ENCODE measurements at regions not wholly inside any gene's neighbourhood (a gene's known extent, or its start where the extent isn't known, plus 50 kb on each side); places are given as distances from the start of the nearest gene placed in this dataset.

DNA sequence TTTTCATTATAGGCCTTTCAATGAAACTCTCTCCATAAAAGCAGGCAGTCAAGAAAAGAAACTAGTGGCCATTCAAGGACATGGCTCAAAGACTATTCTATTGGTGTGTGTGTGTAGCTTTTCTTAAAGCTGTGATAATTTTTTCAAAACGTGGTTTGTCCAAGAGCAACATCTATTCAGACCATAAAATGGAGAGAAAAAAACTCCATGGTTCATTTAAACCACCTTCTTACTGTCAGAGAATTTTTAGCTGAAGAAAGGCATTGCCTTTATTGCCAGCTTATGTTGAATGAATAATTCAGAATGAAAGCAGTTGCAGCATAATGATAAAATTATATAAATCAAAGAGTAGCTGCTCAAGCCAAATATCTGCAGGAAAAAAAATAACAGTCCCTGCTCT lies 325.5 kb downstream of the PCDH18 start:
- DNase-seq (ENCODE audit: low read depth) = no peak

DNA sequence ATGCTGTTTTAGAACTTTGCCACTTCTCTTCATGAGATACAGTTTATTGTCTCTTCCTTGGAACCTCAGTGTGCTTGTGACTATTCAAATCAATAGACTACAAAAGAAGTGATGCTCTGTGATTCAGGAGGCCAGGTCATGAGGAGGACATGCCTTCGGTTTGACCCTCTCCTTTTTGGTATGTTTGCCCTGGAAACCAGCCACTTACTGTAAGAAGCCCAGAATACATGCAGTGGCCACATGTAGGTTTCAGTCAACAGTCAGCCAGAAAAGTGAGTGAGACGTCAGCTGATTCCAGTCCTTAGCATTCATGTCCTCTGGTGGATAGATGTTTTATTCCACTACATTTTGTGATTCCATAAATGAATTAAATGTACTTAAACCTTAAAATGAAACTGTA lies 328.7 kb downstream of the PCDH18 start:
- peak; percentile 50 for DNase-seq (ENCODE audit: low read depth)

DNA sequence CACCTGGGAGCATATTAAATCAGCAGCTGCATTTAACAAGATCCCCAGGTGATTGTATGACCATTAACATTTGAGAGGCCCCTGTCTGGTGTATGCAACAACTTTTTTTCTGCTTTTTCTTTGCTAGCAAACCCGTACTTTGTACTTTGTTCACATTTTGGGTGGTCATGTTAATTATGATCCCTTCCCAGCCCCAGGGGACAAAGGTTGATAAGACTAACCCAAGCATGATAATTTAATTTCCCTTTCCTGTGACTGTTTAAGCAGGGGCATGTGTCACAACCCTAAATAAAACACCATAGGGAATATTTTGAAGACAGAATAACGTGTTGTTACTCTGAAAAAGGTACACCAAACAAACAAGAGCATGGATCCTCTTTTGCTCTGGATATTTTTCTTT lies 332.0 kb downstream of the PCDH18 start:
- DNase-seq (ENCODE audit: low read depth) = no peak

DNA sequence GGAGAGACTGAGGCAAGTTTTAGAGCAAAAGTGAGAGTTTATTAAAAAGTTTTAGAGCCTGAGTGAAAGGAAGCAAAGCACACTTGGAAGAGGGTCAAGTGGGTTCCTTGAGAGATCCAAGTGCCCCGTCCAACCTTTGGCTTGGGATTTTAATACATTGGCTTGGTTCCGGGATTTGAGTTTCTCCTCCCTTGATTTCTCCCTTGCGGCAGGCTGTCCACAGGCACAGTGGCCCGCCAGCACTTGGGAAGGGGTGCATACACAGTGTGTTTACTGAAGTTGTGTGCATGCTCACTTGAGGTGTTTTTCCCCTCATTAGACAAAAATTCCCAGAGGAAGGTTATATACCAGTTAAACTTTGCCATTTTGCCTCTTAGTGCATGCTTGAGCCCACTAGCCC lies 333.5 kb downstream of the PCDH18 start:
- DNase-seq (ENCODE audit: low read depth) = no peak

DNA sequence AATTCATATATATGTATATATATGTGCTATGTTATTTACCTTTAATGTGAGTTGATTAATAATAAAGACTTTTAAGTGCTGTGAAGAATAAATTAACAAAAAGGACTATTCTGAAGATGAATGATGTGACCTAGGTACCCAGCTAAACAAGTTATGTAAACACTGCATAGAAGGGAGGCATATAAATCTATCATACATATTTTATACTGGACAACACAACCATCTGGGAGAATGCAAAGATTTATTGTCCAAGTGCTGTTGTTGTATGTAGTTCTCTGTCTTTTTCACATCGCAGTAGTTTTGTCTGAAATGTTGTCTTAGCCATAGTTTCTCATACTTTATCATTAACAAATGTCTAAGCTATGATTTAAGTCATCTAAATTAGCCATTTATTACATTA lies 337.6 kb downstream of the PCDH18 start:
- no peak for DNase-seq (ENCODE audit: low read depth)

DNA sequence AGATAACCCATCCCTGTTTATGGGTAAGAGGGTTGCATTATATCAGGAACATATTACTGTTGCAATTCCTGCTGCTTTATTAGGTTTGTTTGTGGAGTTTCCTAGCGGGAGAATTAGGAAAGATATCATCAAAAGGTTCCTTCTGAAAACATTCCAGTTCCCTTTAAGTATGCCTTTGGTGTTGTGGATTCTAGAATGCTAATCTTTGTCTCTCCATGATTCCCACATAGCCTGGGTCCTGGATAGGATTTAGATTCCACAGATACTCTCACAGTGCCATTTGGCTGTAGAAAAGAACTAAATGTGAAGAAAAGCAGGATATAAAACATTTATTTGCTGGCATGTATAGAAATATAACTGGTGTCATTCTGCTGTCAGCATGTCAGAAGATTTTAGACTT lies 338.7 kb downstream of the PCDH18 start:
- no peak for DNase-seq (ENCODE audit: low read depth)

DNA sequence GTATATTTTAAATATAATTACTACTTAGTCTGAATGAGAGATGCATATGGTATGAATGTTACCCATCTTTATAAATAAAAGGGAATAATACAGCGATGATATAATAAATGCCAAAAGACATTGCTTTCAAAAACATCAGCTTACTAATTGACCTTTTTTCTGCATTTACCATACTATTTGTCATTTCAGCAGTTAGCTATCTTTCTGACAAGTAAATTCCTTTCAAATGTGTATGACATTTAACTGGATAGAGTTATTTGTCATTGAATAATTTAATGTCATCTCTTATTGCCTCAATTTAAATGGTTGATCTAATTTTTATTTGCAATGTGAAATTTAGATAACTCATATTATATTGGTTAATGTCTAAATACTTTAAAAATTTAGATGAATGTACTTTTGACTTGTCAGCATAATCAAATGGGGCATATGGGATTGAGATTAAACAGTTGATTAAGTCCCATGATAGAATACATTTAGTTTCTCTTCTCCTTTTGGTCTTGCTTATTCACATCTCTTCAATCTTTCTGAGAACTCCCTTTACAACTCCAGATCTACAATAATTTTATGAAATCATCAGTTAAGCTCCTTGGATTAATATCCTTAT lies 350.9 kb downstream of the PCDH18 start:
- DNase-seq (ENCODE audit: low read depth) = no peak

DNA sequence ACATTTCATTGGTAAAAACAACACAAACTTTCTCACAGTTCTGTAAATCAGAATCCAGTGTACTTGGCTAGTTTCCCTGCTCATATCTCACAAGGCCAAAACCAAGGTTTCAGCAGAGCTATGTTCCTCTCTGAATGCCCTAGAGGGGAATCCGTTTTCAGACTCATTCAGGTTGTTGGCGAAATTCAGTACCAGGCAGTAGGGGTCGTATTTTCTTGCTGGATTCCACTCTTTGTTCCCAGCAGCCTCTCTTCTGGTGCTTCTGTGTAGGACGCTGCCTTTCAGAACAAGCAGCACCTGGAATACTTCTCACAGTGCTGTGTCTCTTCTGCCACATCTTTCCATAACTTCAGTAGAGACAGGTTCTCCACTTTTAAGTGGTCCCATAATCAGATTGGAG lies 351.9 kb downstream of the PCDH18 start:
- DNase-seq (ENCODE audit: low read depth) = no peak

DNA sequence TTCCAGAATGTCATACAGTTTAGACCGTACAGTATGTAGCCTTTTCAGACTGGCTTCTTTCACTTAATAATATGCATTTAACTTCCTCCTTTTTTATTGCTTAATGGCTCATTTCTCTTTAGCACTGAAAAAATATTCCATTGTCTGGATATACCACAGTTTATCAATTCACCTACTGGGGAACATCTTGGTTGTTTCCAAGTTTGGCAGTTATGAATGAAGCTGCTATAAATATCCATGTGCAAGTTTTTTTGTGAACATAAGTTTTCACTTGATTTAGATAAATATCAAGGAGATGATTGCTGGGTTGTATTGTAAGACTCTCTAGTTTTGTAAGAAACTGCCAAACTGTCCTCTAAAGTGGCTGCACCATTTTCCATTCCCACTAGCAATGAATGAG lies 375.5 kb downstream of the PCDH18 start:
- DNase-seq (ENCODE audit: low read depth) = no peak

DNA sequence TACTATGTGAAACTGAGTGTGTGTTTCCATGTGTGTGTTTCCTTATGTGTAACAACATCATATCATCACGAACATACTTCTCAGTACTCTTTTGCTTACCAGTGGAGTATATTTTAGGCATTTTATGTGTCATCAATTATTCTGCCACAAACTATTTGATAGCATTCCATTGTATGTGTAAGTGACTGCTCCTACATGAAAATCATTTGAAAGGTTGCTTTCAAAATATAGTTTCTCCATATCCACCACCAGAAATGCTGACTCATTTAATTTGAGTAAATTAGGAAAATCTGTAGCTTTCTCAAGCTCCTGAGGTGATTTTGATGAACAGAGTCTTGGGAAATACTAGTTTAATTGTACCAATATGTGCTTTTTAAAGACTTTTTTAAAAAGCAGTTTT lies 376.2 kb downstream of the PCDH18 start:
- DNase-seq (ENCODE audit: low read depth) = peak; percentile 75

DNA sequence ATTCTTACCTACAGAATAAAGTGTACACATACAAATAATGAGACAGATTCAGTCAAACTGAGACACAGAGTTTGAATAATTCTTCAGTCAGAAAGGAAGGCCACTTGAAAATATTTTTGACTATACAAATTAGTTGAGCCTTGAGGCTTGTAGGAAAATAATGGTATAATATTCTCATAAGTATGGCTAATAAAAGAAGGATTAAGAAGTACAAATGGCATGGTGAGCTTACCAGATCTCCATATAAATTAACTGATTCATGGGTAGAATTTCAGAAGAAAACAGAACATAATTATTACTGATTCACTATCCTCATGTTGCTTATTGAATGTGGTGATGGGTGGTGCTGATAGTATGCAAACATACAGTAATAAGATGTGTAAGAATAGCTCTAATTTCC lies 401.1 kb downstream of the PCDH18 start:
- DNase-seq (ENCODE audit: low read depth) = no peak

DNA sequence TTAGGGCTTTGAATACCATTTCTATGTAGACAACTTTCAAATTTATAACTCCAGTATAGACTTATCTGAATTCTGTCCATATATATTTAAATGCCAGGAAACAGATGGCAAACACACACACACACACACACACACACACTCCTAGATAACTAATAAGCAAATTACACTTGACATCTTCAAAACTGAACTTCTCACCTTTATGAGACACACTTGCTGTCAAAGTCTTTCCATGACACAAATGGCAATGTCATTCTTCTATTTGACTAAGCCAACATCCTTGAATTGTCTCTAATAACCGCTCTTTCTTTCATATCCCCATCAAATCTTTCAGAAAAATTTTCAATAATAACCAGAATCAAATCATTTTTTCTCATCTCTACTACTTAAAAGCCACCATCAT lies 402.4 kb downstream of the PCDH18 start:
- no peak for DNase-seq (ENCODE audit: low read depth)

DNA sequence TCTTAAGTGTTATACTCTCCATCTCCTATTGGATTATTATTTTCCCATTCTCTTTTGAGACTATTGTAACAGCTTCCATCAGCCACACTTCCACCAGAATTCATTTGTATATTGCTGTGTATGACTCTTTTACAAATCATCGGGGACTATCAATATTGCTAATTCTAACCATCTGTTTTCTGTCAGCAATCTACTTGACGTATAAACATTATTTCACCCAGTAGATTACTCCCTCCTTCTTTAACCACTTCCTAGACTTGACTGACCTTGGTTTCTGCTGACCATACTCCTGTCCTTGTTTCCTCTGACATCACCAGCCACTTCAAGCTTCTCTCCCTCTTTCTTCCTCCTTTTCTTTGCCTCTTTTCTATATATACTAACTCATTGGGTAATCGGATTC lies 402.9 kb downstream of the PCDH18 start:
- no peak for DNase-seq (ENCODE audit: low read depth)

DNA sequence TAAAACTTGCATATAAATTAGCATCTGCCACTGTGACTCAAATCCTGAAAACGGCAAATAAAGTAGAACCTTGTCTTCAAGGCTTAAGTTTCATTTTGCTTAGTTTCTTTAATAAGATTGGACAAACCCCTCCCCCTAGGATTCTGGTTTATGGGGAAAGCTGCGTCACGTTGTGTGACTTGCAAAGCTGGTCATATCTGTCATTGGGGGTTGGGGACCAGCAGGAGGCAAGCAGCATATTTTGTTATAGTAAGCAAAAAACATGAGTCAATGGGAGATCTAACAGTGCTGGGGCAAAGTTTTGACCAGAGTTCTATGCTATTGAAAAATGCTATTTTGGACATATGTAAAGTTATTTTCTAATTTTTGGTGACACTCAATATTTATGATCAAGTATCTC lies 407.3 kb downstream of the PCDH18 start:
- DNase-seq (ENCODE audit: low read depth) = peak; percentile 81

DNA sequence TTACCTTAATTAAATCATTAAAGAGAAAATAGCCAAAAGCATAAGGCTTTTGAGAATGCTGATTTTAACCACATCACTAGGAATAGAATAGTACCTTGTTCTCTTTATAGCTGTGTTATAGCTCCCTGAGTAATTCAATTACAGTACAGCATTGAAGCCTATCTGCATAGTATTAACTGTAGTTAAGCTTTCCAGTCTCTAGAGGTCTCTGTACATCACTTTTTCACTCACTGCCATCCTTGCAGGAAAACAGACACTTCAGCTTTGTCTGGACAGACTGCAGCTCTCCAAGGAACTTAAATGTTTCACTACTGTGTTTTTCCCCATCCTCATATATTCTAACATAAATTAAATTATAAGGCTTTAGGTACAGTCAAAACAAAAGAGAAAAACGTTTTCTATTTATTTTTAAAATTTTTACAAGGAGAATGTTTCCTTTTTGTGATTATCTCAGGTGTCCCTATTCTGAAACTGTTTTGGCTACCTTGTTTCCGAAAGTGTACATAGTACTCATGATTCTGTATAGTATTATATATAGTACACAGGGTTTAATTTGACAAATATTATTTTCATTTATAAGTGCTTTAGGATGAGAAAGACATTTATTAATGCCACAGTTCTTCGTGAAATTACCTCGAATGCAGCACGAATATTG lies 407.9 kb downstream of the PCDH18 start:
- DNase-seq (ENCODE audit: low read depth) = peak; percentile 81

DNA sequence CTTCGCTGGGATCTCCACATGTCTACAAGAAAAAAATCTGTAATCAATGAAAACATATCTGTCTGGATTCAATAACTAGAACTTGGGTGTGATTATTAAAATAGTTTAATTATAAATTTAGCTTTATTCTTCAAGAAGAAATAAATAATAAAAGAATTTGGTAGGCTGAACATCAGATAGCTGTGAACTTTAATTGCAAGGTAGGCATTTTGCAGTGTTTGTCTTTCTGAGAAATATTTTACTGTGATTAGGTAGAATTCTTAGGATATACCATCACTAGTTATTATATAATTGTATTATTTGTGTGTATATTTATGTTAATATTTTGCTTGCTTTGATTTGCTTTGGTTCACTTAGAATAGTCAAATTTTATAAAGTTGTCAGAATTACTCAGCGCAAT lies 409.4 kb downstream of the PCDH18 start:
- DNase-seq (ENCODE audit: low read depth) = no peak

DNA sequence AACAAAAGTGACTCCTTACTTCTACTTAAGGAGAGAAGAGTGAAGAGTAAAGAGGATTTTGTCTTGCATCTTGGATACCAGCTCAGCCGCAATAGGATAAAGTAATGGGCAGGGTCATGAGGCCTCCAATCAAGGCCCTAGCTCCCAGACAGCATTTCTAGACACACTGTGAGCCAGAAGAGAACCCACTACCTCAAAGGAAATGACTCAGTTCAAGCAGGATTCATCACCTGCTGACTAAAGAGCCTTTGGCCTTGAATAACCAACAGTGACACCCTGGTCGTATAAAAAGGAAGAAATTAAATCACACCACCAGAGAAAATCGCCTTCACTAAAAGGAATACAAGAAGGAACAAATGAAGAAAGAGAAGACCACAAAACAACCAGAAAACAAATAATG lies 416.1 kb downstream of the PCDH18 start:
- DNase-seq (ENCODE audit: low read depth) = no peak

DNA sequence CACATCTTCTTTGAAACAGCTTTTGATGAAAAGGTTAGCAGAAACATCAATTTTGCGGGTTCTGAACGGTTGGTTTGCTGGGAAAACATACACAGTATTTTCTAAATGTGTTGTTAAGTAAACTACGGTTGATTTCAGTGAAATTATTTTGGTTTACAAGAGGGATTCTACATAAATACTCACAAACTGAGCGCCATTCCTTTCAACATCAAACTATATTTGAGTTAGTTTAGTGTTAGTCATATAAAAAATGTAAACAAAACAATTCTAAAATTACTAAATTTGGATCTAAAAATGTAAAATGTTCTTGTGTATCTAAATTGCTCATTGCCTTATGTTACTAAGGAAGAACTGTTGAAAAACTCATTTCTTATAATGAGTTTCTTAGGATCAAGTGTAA lies 425.6 kb downstream of the PCDH18 start:
- no peak for DNase-seq (ENCODE audit: low read depth)

DNA sequence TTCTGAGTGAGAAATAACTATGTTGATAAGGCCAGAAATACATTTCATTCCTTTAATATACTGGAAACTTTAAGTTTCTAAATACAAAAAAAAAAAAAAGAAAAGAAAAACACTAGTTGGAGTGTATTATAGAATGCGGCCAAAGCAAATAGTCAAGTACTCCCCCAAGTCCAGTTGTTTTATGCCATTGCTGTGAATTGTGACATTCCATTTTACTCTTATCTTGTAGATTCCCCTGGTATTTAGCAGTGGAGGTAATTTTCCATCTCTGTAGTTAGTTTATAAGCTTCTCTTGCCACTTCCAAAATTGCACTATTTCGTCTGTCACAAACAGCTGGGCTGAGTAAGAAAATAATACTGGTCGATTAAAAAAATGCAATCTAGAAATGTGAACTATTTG lies 426.0 kb downstream of the PCDH18 start:
- DNase-seq (ENCODE audit: low read depth) = no peak

DNA sequence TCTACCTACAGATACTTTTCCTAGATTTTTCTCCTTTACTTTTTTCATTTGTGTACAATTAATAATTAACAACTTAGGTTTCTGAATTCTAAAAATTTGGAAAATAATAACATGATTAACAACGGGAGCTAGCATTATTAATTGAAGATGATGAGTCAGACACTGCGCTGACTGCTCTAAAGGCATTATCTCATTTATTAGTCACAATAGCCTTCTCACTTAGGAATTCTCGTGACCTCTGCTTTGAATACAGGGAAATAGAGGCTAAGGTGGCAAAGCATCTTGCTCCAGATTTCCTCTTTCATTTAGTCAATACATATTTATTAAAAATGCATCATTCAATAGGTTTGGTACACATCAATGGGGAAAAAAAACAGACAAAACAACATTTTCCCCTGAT lies 441.3 kb downstream of the PCDH18 start:
- no peak for DNase-seq (ENCODE audit: low read depth)

DNA sequence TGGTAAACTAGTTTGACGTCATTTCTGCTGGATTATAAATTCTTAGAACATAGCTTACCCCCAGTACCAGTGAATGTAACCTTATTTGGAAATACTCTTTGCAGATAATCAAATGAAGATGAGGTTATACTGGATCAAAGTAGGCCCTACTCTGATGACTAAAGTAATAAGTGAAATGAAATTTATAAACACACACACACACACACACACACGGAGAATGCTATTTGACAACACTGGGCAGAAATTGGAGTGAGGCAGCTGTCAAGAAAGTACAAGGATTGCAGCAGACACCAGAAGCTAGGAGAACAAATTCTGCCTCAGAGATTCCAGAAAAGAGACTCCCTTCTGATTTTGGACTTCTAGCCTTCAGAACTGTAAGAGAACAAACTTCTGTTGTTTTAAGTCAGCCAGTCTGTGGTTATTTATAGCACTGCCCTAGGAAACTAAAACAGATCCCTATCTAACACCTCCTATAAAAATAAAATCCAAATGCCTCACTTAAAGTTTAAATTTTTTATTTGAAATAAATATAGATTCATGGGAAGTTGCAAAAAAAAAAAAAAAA lies 448.6 kb downstream of the PCDH18 start:
- DNase-seq (ENCODE audit: low read depth) = peak; percentile 50

DNA sequence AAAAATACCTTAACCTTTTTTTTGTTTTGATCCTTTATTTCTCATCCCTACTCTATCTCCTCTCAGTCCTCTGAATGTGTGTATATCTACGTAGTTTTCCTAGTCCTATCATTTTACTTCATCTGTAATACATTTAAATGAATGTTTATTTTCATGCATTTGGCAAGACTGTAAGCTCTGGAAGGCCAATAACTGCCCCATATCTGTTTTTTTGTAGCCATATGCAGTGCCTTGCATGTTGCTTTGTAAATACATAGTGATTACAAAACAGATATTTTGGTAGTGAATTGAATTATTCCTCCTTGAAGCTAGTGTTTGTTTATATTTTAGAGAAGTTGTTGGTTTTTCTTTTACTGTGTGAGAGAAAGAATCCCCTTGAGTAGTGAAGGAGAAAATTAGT lies 450.2 kb downstream of the PCDH18 start:
- DNase-seq (ENCODE audit: low read depth) = no peak

DNA sequence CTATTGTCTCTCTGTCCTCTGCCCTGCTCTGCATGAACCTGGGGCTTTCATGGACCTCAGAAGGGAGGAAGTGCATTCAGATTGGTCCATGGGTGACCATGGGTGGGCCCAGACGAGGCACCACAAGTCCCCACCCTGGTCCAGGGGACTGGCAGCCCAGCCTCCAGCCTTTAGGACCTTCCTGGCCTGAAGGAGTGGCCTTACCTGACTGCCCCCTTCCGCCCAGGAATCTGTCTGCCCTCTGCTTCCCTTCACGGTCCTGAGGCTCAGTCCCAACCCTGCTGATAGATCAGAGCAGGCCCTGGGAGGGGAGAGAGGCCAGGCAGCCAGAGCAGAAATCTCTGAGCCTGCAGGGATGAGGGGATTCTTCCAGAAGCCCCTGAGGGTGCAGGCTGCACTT lies 455.4 kb downstream of the PCDH18 start:
- DNase-seq (ENCODE audit: low read depth) = no peak

DNA sequence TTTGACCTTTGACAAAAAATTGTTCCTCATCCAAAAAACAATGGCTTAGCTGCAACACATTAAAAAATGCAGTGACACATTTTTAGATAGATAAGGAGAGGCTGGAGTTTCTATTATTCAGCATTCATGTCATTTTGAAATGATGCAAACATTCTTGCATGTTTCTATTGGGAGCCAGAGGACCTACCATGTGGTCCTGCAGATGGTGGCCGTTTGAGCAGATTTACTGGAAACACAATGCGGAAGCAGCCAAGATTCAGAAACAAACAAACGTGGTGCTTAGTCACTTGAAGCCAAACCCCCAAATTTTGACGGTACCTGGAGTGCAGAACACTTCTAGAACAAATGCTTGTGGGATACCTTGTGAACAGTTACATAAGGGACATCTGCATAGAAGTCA lies 456.7 kb downstream of the PCDH18 start:
- no peak for DNase-seq (ENCODE audit: low read depth)
